ENCODE measurements at regions not wholly inside any gene's neighbourhood (a gene's known extent, or its start where the extent isn't known, plus 50 kb on each side); places are given as distances from the start of the nearest gene placed in this dataset.

DNA sequence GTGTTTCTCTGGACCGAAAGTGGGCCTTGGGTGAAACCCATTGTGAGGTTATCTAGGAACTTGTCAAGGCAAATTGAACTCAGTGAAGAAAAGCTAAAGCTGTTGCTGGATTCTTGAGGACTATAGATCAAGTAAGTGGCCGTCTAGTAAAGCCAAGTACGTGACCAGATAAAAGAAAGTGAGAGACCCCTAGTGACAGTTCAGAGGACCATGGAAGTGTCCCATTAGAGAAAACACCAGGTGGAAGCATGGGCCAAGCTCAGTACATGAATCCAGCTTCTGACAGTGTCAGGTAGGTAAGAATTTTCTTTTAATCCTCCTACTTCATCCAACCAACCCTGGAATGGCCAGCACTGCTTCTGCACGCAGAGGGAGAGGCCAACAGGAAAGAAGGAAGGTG lies 349.3 kb upstream of the RGMA start:
- no peak for DNase-seq (ENCODE audit: low read depth in 2 of 2)

DNA sequence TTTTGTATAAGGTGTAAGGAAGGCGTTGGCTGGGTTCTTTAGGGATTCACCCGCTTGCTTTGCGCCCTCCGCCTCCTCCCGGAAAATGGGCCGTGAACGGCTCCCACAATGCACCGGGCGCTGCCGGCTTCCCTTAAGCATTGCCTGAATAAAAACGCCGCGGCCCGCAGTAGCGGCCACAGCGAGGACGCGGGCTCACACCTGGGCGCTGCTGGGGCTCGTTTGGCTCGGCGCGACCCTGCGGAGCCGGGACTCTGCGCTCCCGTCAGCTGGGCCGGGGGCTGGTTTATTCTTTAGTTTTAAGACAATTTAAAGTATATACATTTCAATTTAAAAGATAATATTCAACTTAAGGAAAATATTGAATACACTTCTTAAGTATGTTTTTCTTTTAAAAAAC lies 343.5 kb upstream of the RGMA start:
- no peak for DNase-seq (ENCODE audit: low read depth in 2 of 2)

DNA sequence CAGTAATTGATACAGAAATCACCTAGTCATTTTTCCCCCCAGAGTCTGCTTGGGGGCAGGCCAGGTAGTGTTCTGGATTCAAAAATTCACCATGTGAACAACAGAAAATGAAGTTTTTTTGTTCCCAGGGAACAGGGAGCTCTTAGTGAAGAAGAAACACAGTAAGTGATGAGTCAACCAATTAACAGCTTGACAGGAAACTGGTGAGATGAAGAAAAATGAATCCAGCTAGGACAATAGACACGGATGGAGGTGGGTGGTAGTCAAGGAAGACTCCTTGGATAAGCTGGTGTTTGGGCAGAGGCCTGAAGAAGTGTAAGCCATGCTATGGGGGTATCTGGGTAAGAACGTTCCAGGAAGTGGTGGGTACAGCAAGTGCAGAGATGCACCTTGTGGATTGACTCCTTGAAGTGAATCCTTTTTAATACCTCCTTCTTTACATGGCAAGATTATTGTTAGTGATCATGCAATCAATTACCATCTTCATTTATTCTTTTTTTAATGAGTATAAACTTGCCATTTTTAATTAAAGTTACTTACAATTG lies 339.9 kb upstream of the RGMA start:
- no peak for DNase-seq (ENCODE audit: low read depth in 2 of 2)

DNA sequence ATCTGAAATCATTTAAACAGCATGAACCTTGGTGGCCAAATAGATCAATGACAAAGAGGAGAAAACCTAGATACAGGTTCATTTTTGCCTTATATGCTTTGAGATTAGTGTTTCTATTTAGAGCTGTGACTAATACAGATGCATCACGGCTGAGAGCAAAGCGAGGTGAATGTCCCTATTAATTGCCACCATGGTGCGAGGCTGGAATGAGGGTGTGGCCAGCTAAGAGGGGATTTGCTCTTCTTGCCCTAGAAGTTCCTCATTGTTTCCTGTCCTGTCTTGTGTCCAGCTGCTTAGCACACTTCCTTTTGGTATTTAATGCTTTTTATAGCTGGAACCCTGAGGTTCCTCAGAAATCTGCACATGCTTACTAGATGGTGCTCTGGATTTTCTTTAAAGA lies 339.1 kb upstream of the RGMA start:
- DNase-seq (ENCODE audit: low read depth in 2 of 2): no peak

- no peak for DNase-seq (ENCODE audit: low read depth in 2 of 2)
Measured at GRCh38 chr15:93424131-93424530, 335.1 kb upstream of the RGMA start.

DNA sequence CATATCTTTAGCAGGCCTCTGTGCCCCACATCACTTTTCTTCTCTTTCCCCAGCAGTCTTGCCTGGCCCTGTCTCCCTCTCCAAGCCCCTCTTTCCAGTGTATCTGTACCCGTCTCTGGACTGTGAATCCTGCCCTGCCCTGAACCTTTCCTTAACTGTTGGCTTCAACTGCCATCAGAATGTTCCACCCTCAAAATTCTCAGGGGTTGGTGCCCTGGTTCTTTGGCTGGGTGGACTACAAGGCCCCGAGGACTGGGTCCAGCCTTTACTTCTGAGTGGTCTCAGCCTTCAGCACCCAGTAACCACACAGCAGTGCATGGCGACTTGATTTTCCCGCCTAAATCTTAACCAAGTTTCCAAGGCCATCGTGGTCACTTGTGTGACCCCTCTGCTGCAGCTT lies 333.5 kb upstream of the RGMA start:
- no peak for DNase-seq (ENCODE audit: low read depth in 2 of 2)

DNA sequence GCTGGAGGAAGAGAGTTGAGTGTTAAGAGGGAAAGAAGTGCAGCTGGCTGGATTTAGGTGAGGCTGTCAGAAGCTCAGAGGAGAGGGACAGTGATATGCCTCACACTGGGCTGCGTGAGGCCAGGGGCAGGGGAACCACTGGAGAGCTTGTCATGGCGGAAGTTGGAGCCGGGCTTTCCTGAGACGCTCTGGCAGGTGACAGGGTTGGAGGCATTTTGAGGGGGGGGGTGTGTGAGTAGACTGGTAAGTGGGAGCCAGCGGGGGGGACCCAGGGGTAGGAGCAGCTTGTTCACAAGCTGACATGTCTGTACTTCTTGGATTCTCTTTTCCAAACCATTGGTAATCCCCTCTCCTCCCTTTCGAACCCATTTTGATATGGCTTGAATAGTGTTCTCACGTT lies 331.5 kb upstream of the RGMA start:
- DNase-seq (ENCODE audit: low read depth in 2 of 2): no peak

DNA sequence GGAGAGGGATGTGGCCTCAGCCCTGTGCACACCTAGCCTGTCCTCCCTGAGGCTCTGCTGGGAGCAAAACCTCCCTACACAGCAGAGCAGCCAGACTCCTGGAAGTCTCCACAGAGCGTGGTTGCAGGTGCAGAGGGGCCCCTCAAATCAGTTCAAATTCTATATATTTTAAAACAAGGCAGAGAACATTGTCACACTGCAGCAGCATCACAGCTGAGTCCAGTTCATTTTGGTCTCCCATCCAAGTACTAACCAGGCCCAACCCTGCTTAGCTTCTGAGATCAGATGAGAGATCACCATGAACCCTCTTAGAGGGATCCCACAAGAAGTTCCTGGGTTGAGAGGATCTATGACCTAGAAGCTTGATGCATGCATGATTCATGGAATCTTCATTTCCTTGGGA lies 331.0 kb upstream of the RGMA start:
- DNase-seq (ENCODE audit: low read depth in 2 of 2): no peak

DNA sequence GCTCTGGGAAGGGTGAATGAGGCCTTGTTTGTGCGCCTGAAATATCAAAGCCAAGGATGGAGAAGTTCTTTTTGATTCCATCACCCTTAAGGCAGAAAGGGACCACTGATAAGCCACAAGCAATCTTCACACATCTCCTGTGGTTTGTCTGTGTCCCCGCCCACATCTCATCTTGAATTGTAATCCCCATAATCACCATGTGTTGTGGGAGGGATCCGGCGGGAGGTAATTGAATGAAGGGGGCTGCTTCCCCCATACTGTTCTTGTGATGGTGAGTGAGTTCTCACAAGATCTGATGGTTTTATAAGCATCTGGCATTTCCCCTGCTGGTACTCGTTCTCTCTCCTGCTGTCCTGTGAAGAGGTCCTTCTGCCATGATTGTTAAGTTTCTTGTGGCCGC lies 329.6 kb upstream of the RGMA start:
- DNase-seq (ENCODE audit: low read depth in 2 of 2): no peak

- DNase-seq (ENCODE audit: low read depth in 2 of 2): no peak
Measured at GRCh38 chr15:93417631-93418030, 328.6 kb upstream of the RGMA start.

GRCh38 chr15:93417156-93417555 lies 328.1 kb upstream of the RGMA start:
- DNase-seq (ENCODE audit: low read depth in 2 of 2): no peak

DNA sequence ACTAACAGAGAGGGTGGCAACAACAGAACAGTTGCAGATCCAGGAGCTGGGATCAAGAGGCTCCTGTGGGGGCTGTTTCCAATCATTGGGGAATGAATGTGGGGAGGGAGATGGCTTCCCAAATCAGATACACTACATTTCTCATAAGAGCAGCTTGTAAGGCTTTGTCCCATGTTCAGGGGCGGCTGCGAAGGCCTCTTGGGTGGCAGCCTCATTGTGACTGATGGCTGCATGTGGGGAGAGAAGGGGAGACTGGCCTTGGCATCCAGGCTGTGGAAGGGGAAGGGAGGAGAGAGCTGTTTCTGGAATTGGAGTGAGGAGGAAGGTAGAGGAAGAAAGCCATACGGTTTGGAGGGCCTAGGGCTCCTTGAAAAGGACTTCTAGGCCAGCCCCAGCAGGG lies 326.6 kb upstream of the RGMA start:
- DNase-seq (ENCODE audit: low read depth in 2 of 2): no peak

- no peak for DNase-seq (ENCODE audit: low read depth in 2 of 2)
Measured at GRCh38 chr15:93414576-93415231, 325.7 kb upstream of the RGMA start.

GRCh38 chr15:93413745-93414144 lies 324.7 kb upstream of the RGMA start:
- no peak for DNase-seq (ENCODE audit: low read depth in 2 of 2)

DNA sequence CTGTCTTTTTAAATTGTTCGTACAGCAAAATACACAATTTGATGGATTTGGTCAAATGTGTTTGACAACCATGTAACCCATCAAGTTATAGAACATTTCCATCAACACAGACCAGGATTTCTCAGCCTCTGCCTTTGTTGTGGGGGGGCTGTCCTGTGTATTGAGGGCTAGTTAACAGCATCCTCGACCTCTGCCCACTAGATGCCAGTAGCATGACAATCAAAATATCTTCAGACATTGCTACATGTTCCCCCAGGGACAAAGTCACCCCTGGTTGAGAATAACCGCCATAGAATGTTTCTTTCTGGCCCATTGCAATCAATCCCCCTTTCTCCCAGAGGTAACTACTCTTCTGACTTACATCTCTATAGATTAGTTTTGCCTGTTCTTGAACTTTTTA lies 310.1 kb upstream of the RGMA start:
- no peak for DNase-seq (ENCODE audit: low read depth in 2 of 2)

DNA sequence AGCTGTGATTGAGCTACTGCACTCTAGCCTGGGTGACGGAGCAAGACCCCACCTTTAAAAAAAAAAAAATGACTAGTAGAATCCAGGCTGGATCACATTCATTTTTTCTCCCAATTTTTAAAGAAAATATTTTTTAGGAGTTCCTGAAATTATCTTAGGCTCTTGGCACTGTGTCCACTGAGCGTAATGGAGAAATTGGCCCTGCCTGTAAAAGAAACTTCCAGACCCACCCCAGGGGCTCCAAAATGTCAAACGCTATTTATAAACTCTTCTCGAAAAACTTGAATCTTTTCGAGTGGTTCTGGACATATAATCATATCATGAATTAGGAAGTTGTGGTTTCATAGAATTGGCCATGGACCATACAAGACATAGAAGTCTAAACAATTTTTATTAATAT lies 300.2 kb upstream of the RGMA start:
- DNase-seq (ENCODE audit: low read depth in 2 of 2): no peak

DNA sequence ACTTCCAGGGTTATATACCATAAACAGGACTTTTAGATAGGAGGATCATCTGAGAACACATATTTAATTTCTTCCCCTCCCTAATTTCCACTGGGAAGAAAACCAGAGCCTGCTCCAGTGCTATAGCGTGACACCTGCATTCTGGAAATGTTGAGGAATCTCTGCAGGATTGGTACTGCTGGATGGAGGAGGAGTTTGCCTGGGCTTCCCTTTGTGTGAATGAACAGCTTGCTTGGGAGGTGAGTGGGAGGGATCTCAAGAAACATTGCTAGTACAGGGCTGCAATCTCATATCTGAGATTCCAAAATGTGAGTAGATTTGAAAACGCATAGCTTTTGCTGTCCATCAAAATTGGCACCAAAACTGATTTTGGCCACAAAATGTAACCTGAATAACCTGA lies 295.9 kb upstream of the RGMA start:
- DNase-seq (ENCODE audit: low read depth in 2 of 2): no peak

DNA sequence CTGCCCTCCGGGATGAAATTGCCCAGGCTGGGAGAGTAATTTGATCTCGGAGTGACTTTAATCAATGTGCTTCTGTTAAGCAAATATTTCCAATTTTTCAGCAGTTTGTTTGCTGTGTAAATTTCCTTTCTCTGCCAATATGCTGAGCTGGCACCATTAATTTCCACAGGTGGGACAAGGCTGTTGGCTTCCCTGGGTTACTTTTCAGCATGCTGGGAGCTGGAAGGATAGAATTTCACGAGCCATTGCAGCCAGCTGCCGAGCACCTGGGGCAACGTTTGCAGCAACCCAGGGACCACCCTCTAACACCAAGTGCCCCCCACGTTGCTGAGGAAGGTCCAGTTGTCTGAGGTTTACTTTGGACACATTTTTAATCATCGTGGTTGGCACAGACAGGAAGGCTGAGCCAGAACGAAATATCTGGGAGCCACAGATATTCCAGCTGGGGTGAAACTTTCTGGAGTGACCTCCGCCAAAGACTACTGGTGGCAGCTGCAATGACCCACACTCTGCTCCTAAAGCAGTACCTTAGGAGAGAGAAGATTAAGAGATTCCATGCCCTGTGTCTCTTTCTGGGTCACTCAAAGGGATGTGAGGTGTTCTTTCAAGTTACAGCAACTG lies 293.3 kb upstream of the RGMA start:
- DNase-seq (ENCODE audit: low read depth in 2 of 2): no peak

- DNase-seq (ENCODE audit: low read depth in 2 of 2): no peak
Measured at GRCh38 chr15:93378558-93378957, 289.5 kb upstream of the RGMA start.

GRCh38 chr15:93372865-93373223 lies 283.8 kb upstream of the RGMA start:
- DNase-seq (ENCODE audit: low read depth in 2 of 2): no peak

DNA sequence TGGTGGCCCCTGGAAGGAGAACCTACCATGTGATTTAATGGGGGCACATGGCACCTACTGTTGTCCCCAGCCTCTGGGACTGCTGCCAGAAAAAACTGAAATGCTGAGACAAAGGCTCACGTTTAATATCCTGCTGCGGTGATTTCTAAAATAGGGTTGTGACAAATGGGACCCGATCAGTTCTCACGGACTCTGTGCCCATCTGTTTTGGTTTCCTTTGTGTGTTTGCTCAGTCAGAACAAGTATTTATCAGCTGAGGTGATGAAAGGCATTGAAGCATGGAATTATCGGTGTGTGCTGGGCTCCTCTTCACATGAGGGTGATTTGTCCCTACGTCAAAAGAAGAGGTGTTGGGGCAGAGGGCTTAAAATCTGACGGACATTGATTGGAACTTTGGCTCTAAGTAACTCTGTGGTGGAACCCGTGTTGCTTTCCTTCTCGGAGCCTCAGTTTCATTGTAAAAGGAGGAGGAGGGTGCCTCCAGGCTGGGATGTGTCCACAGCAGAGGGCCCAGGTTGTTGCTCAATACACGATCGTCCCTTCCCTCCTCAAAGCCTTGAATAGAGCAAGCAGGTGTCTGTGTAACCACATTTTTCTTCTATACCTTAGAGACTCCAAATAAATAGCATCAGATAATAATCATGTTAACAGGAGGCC lies 283.3 kb upstream of the RGMA start:
- DNase-seq (ENCODE audit: low read depth in 2 of 2): no peak

DNA sequence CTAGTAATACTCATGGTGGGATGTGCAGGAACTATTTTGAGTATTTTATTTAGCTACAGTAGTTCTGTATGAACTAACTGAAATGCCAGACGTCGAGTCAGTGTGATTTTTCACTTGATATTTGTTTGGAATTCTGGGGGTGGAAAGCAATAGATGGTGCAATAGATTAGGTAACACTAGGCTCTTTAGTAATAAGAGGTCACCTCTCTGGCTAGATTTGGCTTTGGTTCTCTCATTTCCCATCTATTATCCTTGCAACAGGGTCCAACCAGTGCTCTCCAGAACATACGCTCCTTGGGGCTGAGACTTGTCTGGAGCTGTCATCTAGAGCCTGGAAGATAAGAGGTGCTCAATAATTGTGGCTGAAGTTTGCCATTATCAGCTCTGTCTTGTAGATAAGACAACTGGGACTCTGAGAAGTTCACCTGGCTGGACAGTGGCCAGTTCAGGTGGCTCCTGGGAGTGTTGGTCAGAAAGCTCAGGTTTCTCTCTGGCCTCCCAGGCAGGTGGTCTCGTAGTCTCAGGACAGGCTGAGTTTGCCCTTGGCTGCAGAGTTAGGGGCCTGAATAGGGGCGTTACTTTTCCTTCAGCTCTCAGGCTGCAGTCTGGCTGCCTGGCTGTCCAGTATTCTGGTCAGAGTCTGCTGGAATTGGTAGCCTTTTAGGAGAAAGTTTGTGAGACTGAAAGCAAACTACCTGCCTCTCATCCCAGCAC lies 277.5 kb upstream of the RGMA start:
- DNase-seq (ENCODE audit: low read depth in 2 of 2): no peak

- DNase-seq (ENCODE audit: low read depth in 2 of 2): no peak
Measured at GRCh38 chr15:93362821-93363220, 273.8 kb upstream of the RGMA start.
